DOHH2 (cell line): ENCODE measurements at regions not wholly inside any gene's neighbourhood (a gene's known extent, or its start where the extent isn't known, plus 50 kb on each side); places are given as distances from the start of the nearest gene placed in this dataset.

Experiments
- H3F3A ChIP-seq: fragments of 200-600 bp; sonication (generic), shearing (Covaris generic); 2 replicates; pipeline ENCODE4 v1.6.0; 2016; ENCODE audit warnings: antibody characterized with exemption, mild to moderate bottlenecking; ENCODE audit not compliant: control insufficient read depth, insufficient read depth
- H3K27ac ChIP-seq: fragments of 200-600 bp; sonication (generic); 2 replicates; pipeline ENCODE4 v1.5.1; 2014; ENCODE audit warnings: low read depth, mild to moderate bottlenecking, low read length, moderate library complexity
- H3K27me3 ChIP-seq: fragments of 200-600 bp; sonication (generic); 2 replicates; pipeline ENCODE4 v1.6.1; 2014; ENCODE audit warnings: mild to moderate bottlenecking, low read length, mixed read lengths; ENCODE audit not compliant: control insufficient read depth
- H3K36me3 ChIP-seq: fragments of 200-600 bp; sonication (generic); 2 replicates; pipeline ENCODE4 v1.6.1; 2014; ENCODE audit warnings: mild to moderate bottlenecking, low read length, moderate library complexity, mixed read lengths; ENCODE audit not compliant: control insufficient read depth
- H3K4me1 ChIP-seq: fragments of 200-600 bp; sonication (generic); 2 replicates; pipeline ENCODE4 v1.6.1; 2014; ENCODE audit warnings: mild to moderate bottlenecking, low read length, mixed read lengths; ENCODE audit not compliant: control insufficient read depth
- H3K4me2 ChIP-seq: fragments of 200-600 bp; sonication (generic); 2 replicates; pipeline ENCODE4 v1.6.0; 2014; ENCODE audit warnings: mild to moderate bottlenecking, low read length, moderate library complexity
- H3K4me3 ChIP-seq: fragments of 200-600 bp; sonication (generic); 2 replicates; pipeline ENCODE4 v1.5.1; 2014; ENCODE audit warnings: mild to moderate bottlenecking, low read length, mixed read lengths
- H3K79me2 ChIP-seq: fragments of 200-600 bp; sonication (generic); 2 replicates; pipeline ENCODE4 v1.6.1; 2014; ENCODE audit warnings: mild to moderate bottlenecking, low read length, mixed read lengths; ENCODE audit not compliant: control insufficient read depth
- H3K9me2 ChIP-seq: fragments of 200-600 bp; sonication (generic); replicated peaks from 2 replicates; pipeline ENCODE4 v1.6.1; 2014; ENCODE audit warnings: mild to moderate bottlenecking, low read length, mixed read lengths; ENCODE audit not compliant: control insufficient read depth
- H3K9me3 ChIP-seq: fragments of 200-600 bp; sonication (generic); 2 replicates; pipeline ENCODE4 v1.6.1; 2014; ENCODE audit warnings: antibody characterized with exemption, low read length, mixed read lengths; ENCODE audit not compliant: control insufficient read depth, insufficient read depth
- H4K20me1 ChIP-seq: fragments of 200-600 bp; sonication (generic); 2 replicates; pipeline ENCODE4 v1.6.0; 2014; ENCODE audit warnings: low read depth, mild to moderate bottlenecking, antibody characterized with exemption, low read length, moderate library complexity; ENCODE audit not compliant: control insufficient read depth, insufficient read depth
- EZH2phosphoT487 ChIP-seq: fragments of 200-600 bp; sonication (generic); IDR thresholded peaks from 2 replicates; pipeline ENCODE4 v1.6.1; 2017; ENCODE audit warnings: borderline replicate concordance, mild to moderate bottlenecking, antibody characterized with exemption, low read length, moderate library complexity, mixed read lengths
- TF ChIP-seq, protein P1 (sequence below): fragments of 200-600 bp; sonication (generic); IDR thresholded peaks from one replicate; pipeline ENCODE4 v1.5.1; 2014; ENCODE audit warnings: antibody characterized with exemption, mild to moderate bottlenecking, low read depth, low read length; ENCODE audit not compliant: poor library complexity, severe bottlenecking

DNA sequence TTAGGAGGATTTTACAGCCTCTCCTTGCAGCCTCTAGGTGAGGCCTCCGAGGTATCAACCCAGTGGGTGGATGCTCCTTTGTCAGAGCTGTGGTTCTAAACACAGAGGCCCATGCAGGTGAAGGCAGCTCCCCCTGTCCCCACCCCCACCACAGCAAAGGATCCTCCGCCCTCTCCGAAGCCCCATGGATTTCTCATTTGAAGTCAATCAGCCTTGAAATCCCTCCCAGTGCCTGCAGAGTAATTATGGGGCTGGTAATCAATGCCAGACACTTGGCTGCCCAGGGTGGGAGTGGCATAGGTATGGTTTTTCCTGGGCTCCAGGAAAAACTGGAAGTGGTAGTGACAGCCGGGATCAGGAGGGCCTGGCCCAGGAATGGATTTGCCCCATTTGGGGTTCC is 119.5 kb upstream of the CSF3R start:
- Histone ChIP-seq H3K36me3 (no peaks in the 10 kb centered on the region), H3K27ac (no peak overlapping the region), H3K9me2 (no peaks in the 10 kb centered on the region), H3K27me3 (peaks cover 12% of the 10 kb centered on the region; the same call in 1 of the 2 replicates), H4K20me1 (no peaks in the 10 kb centered on the region), H3K9me3 (no peaks in the 10 kb centered on the region), H3K4me3 (no peak overlapping the region), H3K4me1 (no peaks in the 10 kb centered on the region), H3K4me2 (no peak overlapping the region), H3F3A (no peaks in the 10 kb centered on the region), H3K79me2 (no peaks in the 10 kb centered on the region)
- TF ChIP-seq EZH2phosphoT487, result no peak
- TF ChIP-seq, protein P1, sequence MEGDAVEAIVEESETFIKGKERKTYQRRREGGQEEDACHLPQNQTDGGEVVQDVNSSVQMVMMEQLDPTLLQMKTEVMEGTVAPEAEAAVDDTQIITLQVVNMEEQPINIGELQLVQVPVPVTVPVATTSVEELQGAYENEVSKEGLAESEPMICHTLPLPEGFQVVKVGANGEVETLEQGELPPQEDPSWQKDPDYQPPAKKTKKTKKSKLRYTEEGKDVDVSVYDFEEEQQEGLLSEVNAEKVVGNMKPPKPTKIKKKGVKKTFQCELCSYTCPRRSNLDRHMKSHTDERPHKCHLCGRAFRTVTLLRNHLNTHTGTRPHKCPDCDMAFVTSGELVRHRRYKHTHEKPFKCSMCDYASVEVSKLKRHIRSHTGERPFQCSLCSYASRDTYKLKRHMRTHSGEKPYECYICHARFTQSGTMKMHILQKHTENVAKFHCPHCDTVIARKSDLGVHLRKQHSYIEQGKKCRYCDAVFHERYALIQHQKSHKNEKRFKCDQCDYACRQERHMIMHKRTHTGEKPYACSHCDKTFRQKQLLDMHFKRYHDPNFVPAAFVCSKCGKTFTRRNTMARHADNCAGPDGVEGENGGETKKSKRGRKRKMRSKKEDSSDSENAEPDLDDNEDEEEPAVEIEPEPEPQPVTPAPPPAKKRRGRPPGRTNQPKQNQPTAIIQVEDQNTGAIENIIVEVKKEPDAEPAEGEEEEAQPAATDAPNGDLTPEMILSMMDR, result no peak

DNA sequence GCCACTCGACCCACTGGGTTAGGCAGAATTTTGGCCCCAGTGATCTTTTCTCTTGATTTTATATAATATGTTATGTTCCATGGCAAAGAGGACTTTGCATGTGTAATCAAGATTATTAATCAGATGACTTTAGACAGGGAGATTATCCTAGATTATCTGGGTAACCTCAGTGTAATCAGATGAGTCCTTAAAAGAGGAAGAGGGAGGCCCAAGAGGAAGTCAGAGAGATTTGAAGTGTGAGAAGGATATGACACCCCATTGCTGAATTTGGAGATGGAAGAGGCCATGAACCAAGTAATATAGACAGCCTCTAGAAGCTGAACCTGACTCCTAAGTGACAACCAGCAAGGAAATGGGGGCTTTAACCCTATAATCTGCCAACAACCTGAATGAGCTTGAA is 117.1 kb upstream of the CSF3R start:
- peaks cover 12% of the 10 kb centered on the region; the same call in 1 of the 2 replicates for H3K27me3 ChIP-seq
- H3K4me3 ChIP-seq, result no peak overlapping the region
- no peak overlapping the region for H3K27ac ChIP-seq
- H3K4me1 ChIP-seq, result no peaks in the 10 kb centered on the region
- H3K79me2 ChIP-seq, result no peaks in the 10 kb centered on the region
- no peaks in the 10 kb centered on the region for H3K36me3 ChIP-seq
- H4K20me1 ChIP-seq, result no peaks in the 10 kb centered on the region
- no peaks in the 10 kb centered on the region for H3K9me3 ChIP-seq
- no peak for TF ChIP-seq EZH2phosphoT487
- TF ChIP-seq, protein P1, result no peak
- no peak overlapping the region for H3K4me2 ChIP-seq
- H3K9me2 ChIP-seq, result no peaks in the 10 kb centered on the region
- H3F3A ChIP-seq, result no peaks in the 10 kb centered on the region

- H3K27me3 ChIP-seq, result peaks cover 12% of the 10 kb centered on the region; the same call in 1 of the 2 replicates
- no peak for TF ChIP-seq EZH2phosphoT487
- TF ChIP-seq, protein P1, result no peak
- H3K79me2 ChIP-seq, result no peaks in the 10 kb centered on the region
- H4K20me1 ChIP-seq, result no peaks in the 10 kb centered on the region
- H3K27ac ChIP-seq, result no peak overlapping the region
- H3K4me3 ChIP-seq, result no peak overlapping the region
- no peak overlapping the region for H3K4me2 ChIP-seq
- H3K4me1 ChIP-seq, result no peaks in the 10 kb centered on the region
- no peaks in the 10 kb centered on the region for H3K9me3 ChIP-seq
- H3K9me2 ChIP-seq, result no peaks in the 10 kb centered on the region
- H3F3A ChIP-seq, result no peaks in the 10 kb centered on the region
- no peaks in the 10 kb centered on the region for H3K36me3 ChIP-seq
These were observed 114.8 kb upstream of the CSF3R start for GRCh38 chr1:36597514-36597913.
